ENCODE measurements at regions not wholly inside any gene's neighbourhood (a gene's known extent, or its start where the extent isn't known, plus 50 kb on each side); places are given as distances from the start of the nearest gene placed in this dataset.
A peak's percentile ranks its signal among the peaks of the same experiment; 100 is the strongest.

DNA sequence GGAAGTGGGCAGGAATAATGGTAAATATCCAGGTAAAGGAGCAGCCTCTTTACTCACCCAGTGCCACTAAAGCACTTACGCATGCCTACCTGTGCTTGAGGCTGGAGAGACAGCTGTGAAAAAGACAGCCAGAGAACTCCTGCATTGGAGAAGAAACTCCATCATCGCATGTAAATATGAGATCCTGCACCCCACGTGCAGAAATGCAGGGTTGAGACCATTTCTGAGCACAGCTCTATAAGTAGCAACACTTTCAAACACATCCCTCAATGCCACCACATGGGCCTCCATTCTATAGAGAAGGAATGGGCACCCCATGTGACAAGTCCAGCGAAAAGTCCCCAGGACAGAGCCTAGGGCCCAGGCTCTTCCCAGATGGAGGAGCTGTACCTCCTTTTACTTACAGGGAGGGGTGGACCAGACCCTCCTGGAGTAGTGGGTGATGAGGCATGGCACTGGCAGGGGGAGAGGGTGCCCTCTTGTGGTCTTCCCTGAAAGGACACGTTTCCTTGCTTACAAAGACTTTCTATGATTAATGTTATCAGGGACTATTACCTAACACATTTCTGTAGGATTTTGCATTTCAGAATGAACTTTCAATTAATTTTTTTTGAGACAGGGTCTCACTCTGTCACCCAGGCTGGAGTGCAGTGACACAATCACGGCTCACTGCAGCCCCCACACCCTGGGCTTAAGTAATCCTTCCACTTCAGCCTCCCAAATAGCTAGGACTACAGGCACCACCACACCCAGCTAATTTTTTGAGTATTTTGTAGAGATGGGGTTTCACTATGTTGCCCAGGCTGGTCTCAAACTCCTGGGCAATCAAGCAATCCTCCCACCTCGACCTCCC, 55.3 kb upstream of the IL17B start:
- Histone ChIP-seq H3K4me3 (no peak overlapping the region), H3K27me3 (no peaks in the 10 kb centered on the region), H3K36me3 (peaks cover 0 to 15% (median 13%) of the 10 kb centered on the region in 9 donors), H3K9me3 (no peaks in the 10 kb centered on the region), H3K4me1 (peaks cover 7 to 47% (median 23%) of the 10 kb centered on the region in 12 donors), H3K27ac (peak overlapping the region in 10 of 12 donors; percentile 8 to 97 (median 44))
- ATAC-seq (peak; percentile 14 to 27 (median 22)), DNase-seq (peak in 3 of 5 donors; percentile 60 to 64 (median 62))
- WGBS, 4 donors: 29 to 36% (median 33%) methylated on average over 7 of the region's 7 CpGs
- intact Hi-C loops (cut with DNase I): loop anchor here in 7 of 10 donors (1.0 to 10.0 kb wide), 8 partner anchors 52 to 170 kb away; partner anchors contain the start of genes AFAP1L1 (in 1 of the 7) and CSNK1A1 (in 1 of the 7)
- TF ChIP-seq, protein P1, sequence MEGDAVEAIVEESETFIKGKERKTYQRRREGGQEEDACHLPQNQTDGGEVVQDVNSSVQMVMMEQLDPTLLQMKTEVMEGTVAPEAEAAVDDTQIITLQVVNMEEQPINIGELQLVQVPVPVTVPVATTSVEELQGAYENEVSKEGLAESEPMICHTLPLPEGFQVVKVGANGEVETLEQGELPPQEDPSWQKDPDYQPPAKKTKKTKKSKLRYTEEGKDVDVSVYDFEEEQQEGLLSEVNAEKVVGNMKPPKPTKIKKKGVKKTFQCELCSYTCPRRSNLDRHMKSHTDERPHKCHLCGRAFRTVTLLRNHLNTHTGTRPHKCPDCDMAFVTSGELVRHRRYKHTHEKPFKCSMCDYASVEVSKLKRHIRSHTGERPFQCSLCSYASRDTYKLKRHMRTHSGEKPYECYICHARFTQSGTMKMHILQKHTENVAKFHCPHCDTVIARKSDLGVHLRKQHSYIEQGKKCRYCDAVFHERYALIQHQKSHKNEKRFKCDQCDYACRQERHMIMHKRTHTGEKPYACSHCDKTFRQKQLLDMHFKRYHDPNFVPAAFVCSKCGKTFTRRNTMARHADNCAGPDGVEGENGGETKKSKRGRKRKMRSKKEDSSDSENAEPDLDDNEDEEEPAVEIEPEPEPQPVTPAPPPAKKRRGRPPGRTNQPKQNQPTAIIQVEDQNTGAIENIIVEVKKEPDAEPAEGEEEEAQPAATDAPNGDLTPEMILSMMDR (IDR thresholded peaks at IDR 0.05): peak; percentile 82 to 94 (median 88)
- TF ChIP-seq POLR2A (IDR thresholded peaks at IDR 0.05): no peak

DNA sequence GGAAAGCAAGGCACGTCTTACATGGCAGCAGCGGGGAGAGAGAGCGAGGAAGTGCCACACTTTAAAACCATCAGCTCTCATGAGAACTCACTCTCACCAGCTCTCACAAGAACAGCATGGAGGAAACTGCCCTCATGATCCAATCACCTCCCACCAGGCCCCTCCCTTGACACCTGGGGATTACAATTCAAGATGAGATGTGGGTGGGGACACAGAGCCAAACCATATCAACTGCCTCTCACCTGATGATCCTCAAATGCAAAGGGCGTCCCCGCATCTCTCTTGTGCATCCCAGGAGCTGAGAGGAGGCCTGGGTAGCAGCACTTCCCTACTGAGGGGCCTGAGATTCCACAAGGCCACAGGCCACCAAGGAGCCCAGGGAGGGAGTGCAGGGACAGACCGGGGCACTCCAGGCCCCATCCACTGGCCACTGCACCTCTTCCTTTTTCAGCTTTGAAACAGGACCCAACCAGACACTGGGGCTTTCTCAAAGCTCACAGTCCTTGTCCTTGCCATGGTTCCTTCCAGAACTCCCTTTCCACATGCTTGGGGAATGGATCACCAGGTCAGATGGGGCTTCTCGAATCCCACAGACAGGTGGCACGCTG, 54.5 kb upstream of the IL17B start:
- WGBS, 4 donors: 56 to 76% (median 66%) methylated on average over 5 to 8 of the region's 8 CpGs
- no peaks in the 10 kb centered on the region for H3K27me3 ChIP-seq
- peak overlapping the region in 10 of 12 donors; percentile 8 to 97 (median 54) for H3K27ac ChIP-seq
- DNase-seq (peak in 2 of 5 donors; percentile 52 to 54), ATAC-seq (peak in 3 of 4 donors; percentile 2 to 17 (median 16))
- no peaks in the 10 kb centered on the region for H3K9me3 ChIP-seq
- no peak overlapping the region for H3K4me3 ChIP-seq
- H3K4me1 ChIP-seq: peaks cover 7 to 54% (median 27%) of the 10 kb centered on the region in 12 donors
- H3K36me3 ChIP-seq: peaks cover 0 to 23% (median 21%) of the 10 kb centered on the region in 9 donors
- intact Hi-C loops (cut with DNase I): loop anchor here in 8 of 10 donors (1.0 to 10.0 kb wide), 9 partner anchors 51 to 169 kb away; partner anchors contain the start of gene AFAP1L1 (in 1 of the 8)
- no peak for TF ChIP-seq POLR2A (IDR thresholded peaks at IDR 0.05)
- TF ChIP-seq, protein P1 (IDR thresholded peaks at IDR 0.05): no peak

DNA sequence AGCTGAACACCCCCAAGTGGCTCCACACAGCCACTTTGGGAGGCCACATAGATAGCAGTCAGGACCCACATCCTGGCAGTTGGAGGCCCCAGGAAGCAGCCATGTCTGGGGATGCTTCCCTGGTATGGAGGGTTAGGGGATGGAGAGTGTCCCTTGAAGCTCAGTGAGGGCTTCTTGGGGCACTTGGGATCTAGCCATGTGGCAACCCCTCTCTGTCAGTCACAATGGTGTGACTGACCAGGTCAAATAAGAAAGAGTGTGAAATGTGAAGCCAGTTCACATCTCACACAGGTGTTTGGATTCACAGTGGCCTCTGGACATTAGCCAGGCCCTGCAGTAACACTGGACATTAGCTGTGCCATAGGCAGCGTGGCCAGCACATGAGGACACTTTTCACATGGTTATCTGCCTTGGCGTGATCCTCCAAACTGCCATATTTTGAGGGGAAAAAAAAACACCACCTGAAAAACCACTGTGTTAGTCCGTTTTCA, 53.9 kb upstream of the IL17B start:
- WGBS, 4 donors: 33 to 56% (median 49%) methylated on average over 3 of the region's 3 CpGs
- peaks cover 0 to 30% (median 22%) of the 10 kb centered on the region in 9 donors for H3K36me3 ChIP-seq
- ATAC-seq (peak; percentile 4 to 6 (median 4)), DNase-seq (peak in 1 of 5 donors; percentile 49)
- TF ChIP-seq POLR2A (IDR thresholded peaks at IDR 0.05): no peak
- TF ChIP-seq, protein P1 (IDR thresholded peaks at IDR 0.05): no peak
- H3K27me3 ChIP-seq: no peaks in the 10 kb centered on the region
- H3K4me1 ChIP-seq: peaks cover 7 to 60% (median 32%) of the 10 kb centered on the region in 12 donors
- no peaks in the 10 kb centered on the region for H3K9me3 ChIP-seq
- H3K27ac ChIP-seq: peak overlapping the region in 10 of 12 donors; percentile 9 to 97 (median 50)
- no peak overlapping the region for H3K4me3 ChIP-seq
- intact Hi-C loops (cut with DNase I): loop anchor here in 7 of 10 donors (1.0 to 10.0 kb wide), 8 partner anchors 50 to 168 kb away; partner anchors contain the start of gene AFAP1L1 (in 1 of the 7)
